Uterus (tissue), 3 donors: ENCODE measurements at regions not wholly inside any gene's neighbourhood (a gene's known extent, or its start where the extent isn't known, plus 50 kb on each side); places are given as distances from the start of the nearest gene placed in this dataset.
"Not testable (repeated sequence)": the region's sequence is repeated elsewhere in the genome, so short reads cannot be mapped to it uniquely, and the experiment has no call there.

Experiments used
- DNase-seq, 2 donors: peaks; one replicate each; pipeline ENCODE4 v3.0.0-alpha.2; 2019 to 2020
- H3K27ac ChIP-seq, 2 donors: fragments of 200-600 bp; sonication (generic); 1 replicate in 1 of 2; 2 replicates in 1 of 2; pipeline ENCODE4 v1.5.1; 2016 to 2018
- H3K27me3 ChIP-seq, 2 donors: fragments of 200-600 bp; sonication (generic); one replicate each; pipeline ENCODE4 v1.5.1; 2018 to 2019; ENCODE audit warnings: control low read depth in 1 of 2
- H3K36me3 ChIP-seq, 2 donors: fragments of 200-600 bp; sonication (generic); one replicate each; pipeline ENCODE4 v1.5.1; 2019; ENCODE audit warnings: control low read depth in 1 of 2
- H3K4me1 ChIP-seq, 2 donors: fragments of 200-600 bp; sonication (generic); one replicate each; pipeline ENCODE4 v1.5.1; 2018 to 2019; ENCODE audit warnings: control low read depth in 1 of 2
- H3K4me3 ChIP-seq, 2 donors: fragments of 200-600 bp; sonication (generic); 1 replicate in 1 of 2; 2 replicates in 1 of 2; pipeline ENCODE4 v1.5.1; 2018 to 2019; ENCODE audit warnings: mild to moderate bottlenecking in 1 of 2
- H3K9me3 ChIP-seq, 2 donors: fragments of 200-600 bp; sonication (generic); one replicate each; pipeline ENCODE4 v1.5.1; 2019; ENCODE audit warnings: control low read depth in 1 of 2
- CTCF ChIP-seq, 4 experiments: fragments of 200-600 bp in 2 of 4; fragments of 450-650 bp in 2 of 4; sonication (generic) in 2 of 4; IDR thresholded peaks; one replicate each; pipeline ENCODE4 v1.5.1; 2016 to 2019; ENCODE audit warnings: antibody characterized with exemption in 4 of 4, mild to moderate bottlenecking in 2 of 4, moderate library complexity in 1 of 4
- POLR2A ChIP-seq, 2 donors: fragments of 450-650 bp; IDR thresholded peaks; one replicate each; pipeline ENCODE4 v1.6.1; 2016; ENCODE audit warnings: antibody characterized with exemption in 2 of 2, mild to moderate bottlenecking in 1 of 2, moderate library complexity in 1 of 2
- intact Hi-C: fragments of 100-400 bp; cut with DNase I; formaldehyde crosslinking; loops from one replicate; pipeline ENCODE4 v1.15.1; 2023; ENCODE audit warnings: low total_unique reads
- donor health status: DM: yes; HTN: yes; CAD: no.

DNA sequence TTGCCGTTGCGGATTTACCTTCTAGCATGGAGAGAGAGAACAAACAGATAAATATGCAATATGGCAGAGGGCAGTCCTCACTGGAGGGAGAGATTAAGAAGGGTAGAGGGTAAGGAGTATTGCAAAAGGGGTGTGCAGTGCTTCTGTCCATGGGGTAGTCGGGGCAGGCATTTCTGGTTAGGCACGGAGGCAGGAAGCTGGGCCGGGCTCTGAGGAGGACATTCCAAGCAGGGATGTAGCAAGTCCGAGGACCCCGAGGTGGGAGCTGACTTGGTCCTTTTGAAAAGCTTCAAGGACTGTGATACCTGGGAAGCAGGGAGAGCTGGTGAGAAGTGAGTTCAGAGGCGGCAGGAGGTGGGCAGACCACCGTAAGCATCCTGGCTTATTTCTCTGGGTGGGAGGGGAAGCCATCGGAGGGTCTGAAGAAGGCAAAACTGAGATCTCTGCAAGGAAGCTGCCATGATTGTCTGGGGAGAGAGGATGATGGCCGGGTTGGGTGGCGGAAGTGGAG is 214.9 kb downstream of the FGF9 start:
- Histone ChIP-seq H3K36me3 (no peaks in the 10 kb centered on the region), H3K4me3 (no peak overlapping the region), H3K27ac (no peak overlapping the region), H3K4me1 (no peaks in the 10 kb centered on the region), H3K9me3 (no peaks in the 10 kb centered on the region), H3K27me3 (no peaks in the 10 kb centered on the region)
- no peak for TF ChIP-seq POLR2A (IDR thresholded peaks at IDR 0.05)
- TF ChIP-seq CTCF (IDR thresholded peaks at IDR 0.05), result no peak
- DNase-seq, result no peak
- intact Hi-C loops, result no loop called here

DNA sequence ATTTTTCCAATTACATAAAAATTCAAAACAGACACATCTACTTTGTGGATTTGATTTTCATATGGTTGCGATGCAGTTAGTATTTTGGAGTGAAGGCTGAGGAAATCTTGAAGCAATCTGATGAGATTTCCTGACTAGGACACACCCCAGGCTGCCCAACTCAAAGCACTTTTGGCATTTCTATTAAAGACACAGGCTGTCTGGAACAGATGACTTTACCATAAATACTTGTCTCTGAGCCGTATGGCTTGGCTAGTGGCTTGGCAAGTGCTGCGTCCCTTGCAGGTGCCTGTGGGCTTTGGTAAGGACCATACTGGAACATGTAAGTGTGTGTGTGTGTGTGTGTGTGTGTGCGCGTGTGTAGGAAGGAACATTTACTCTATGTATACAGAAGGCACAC is 218.8 kb downstream of the FGF9 start:
- Histone ChIP-seq H3K36me3 (no peaks in the 10 kb centered on the region), H3K9me3 (no peaks in the 10 kb centered on the region), H3K4me1 (no peaks in the 10 kb centered on the region), H3K27ac (no peak overlapping the region), H3K27me3 (no peaks in the 10 kb centered on the region), H3K4me3 (no peak overlapping the region)
- intact Hi-C loops, result no loop called here
- TF ChIP-seq POLR2A (IDR thresholded peaks at IDR 0.05) (no peak), CTCF (IDR thresholded peaks at IDR 0.05) (no peak)
- DNase-seq, result no peak

- H3K36me3 ChIP-seq, H3K27me3 ChIP-seq, H3K9me3 ChIP-seq, intact Hi-C loops, DNase-seq, H3K4me3 ChIP-seq, H3K4me1 ChIP-seq, H3K27ac ChIP-seq: not testable (repeated sequence)
These were observed 219.3 kb downstream of the FGF9 start for GRCh38 chr13:21890220-21890619.

GRCh38 chr13:21894091-21894490 is 223.2 kb downstream of the FGF9 start:
- TF ChIP-seq POLR2A (IDR thresholded peaks at IDR 0.05), result no peak
- TF ChIP-seq CTCF (IDR thresholded peaks at IDR 0.05), result no peak
- Histone ChIP-seq H3K9me3 (no peaks in the 10 kb centered on the region), H3K36me3 (no peaks in the 10 kb centered on the region), H3K27me3 (no peaks in the 10 kb centered on the region), H3K27ac (no peak overlapping the region), H3K4me1 (peaks cover 0 to 3% of the 10 kb centered on the region in 2 donors), H3K4me3 (no peak overlapping the region)
- DNase-seq, result no peak
- intact Hi-C loops, result no loop called here

GRCh38 chr13:21894703-21895699 is 224.1 kb downstream of the FGF9 start:
- no peak for DNase-seq
- Histone ChIP-seq H3K36me3 (no peaks in the 10 kb centered on the region), H3K4me1 (peaks cover 0 to 4% of the 10 kb centered on the region in 2 donors), H3K27ac (no peak overlapping the region), H3K4me3 (no peak overlapping the region), H3K27me3 (no peaks in the 10 kb centered on the region), H3K9me3 (no peaks in the 10 kb centered on the region)
- TF ChIP-seq POLR2A (IDR thresholded peaks at IDR 0.05) (no peak), CTCF (IDR thresholded peaks at IDR 0.05) (no peak)
- intact Hi-C loops, result no loop called here
